ENCODE measurements at regions not wholly inside any gene's neighbourhood (a gene's known extent, or its start where the extent isn't known, plus 50 kb on each side); places are given as distances from the start of the nearest gene placed in this dataset.

DNA sequence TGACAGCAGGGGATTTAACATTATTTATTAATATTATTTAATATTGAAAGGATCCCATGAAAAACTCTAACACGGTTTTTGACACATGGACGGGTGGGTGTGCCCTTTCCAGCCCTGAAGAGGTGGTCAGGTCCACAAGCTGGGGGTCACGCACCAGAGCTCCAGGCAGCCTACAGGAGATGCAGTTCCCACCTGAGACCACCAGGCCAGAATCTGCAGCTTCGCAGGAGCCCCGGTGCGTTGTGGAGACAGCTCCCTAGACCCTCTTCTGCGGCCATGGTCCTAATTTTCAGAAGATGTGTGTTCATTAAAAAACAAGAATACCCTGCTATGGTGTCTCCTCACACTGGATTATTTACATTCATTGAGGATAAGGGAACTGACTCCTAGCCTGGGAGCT, 331.1 kb downstream of the C16orf95 start:
- no peak for DNase-seq

DNA sequence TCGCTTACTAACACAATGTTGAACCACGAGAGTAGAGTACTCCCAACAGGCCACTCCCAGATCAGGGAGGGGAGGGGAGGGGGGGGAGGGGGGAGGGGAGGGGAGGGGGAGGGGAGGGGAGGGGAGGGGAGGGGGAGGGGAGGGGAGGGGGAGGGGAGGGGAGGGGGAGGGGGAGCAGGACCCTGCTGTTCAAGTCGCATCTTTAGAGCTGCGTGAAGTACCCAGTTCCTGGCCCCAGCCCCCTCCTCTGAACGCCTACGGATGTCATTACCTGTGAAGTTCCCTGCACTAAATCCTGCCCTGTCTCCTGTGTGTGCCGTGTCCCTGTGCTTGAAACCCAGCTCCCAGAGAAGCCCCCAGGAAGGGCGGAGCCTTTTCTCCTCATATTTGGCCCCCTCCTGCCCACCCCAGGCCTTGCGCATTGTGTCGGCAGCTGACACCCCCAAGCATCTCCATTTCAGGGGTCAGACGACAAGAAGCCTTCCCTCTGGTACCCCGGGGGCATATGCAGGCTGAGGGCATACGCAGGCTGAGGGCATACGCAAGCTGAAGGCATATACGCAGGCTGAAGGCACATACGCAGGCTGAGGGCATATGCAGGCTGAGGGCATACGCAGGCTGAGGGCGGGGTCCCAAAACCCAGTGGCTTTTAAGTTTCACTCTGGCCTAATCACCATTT, 330.2 kb downstream of the C16orf95 start:
- no peak for DNase-seq

DNA sequence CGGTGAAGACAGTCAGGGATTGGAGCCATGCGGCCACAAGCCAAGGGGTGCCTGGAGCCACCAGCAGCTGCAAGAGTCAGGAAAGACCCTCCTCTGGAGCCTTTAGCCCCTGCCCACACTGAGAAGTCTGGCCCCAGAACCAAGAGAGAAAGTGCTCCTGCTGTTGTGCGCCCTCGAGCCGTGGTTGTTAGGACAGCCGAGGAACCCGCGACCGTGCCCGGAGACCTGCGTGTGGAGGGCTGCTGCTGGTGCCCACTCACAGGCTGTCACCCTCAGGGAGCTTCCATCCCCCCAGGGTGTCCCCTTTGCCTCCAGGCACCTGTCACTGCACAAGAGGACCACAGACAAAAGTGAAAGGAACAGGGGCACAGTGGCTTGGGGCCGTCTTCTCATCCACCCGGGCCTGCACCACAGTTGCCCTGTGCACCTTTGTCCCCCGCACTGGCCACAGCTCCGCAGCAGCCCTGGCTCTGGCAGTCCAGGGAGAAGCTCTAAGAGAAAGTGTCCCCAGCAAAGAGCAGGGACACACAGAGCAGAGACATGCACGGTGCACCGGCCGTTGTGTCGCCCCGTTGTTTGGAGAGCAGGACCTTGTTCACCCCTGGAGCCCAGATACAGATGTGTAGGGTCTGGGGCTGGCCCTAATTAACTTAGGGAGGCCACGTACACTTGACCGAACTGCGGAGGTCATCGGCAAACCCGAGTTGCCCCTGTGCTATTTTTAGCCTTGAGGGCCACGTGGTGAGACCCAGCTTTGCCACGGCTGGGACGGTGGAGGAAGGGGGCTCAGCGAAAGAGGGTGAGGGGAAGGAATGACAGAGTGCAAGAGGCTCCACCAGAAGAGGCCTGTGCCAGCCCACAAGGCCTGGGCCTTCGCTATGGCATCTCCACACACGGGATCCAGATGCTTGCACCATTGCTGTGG, 329.2 kb downstream of the C16orf95 start:
- DNase-seq: no peak

DNA sequence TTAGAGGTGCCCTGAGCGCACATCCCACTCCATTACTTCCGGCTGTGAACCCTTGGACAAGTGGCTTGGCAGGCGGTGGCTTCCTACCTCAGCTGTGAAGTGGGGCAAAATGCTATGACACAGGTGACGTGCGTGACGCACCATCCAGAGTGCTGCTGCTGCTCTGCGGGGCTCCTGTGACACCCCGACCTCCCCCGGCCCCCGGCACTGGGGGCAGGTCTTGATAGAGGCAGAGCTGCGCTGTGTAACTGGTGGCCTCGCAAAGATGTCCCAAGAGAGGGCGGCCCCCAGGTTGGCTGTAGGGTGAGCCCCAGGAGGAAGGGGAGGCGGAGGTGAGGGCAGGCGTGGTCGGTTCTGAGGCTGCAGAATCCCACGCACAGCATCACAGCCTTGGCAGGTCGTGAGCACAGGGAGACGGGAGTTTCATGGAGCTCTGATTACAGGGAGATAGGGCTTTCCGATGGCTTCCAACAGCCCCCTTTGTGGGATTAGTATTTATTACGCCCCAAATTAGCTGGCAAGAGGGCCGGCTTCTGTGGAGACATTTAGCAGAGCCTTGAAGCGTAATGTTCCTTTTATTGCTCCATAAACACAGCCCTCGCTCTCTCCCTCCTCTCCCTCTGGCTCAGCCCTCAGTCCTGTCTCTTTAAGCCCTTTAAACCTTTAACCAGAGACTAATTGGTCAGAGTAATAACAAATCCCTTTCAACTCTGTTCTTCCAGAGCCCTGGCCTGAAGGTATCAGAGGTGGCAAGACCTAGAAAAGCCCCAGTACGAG, 328.1 kb downstream of the C16orf95 start:
- DNase-seq: no peak

DNA sequence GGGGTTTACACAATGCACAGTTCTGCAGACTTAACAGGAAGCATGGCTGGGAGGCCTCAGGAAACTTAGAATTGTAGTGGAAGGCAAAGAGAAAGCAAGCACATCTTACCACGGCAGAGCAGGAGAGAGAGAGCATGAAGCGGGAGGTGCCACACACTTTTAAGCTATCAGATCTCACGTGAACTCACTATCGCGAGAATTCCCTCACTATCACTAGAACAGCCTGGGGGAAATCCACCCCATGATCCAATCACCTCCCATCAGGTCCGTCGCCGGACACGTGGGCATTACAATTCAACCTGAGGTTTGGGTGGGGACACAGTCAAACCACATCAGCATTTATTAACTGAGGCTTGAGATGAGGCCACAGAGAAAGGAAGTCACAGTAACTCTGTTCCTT, 326.7 kb downstream of the C16orf95 start:
- no peak for DNase-seq

DNA sequence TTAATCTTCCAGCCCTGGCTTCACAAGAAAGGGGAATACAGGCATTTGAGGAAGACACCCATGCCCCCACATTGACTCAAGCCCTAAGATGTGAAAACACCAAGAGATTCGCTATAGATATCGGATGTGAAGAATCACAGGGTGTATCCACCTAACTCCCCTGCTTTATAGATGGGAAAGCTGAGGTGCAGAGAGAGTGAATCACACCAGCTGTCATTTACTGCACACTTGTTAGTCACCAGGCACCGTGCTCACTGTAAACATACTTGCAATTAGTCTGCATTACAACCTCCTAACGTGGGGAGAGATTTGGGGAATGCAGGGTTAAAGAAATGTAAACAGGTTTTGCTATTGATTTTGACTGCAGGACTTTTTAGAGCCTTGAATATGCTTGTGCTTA, 325.5 kb downstream of the C16orf95 start:
- peak; percentile 39 for DNase-seq

DNA sequence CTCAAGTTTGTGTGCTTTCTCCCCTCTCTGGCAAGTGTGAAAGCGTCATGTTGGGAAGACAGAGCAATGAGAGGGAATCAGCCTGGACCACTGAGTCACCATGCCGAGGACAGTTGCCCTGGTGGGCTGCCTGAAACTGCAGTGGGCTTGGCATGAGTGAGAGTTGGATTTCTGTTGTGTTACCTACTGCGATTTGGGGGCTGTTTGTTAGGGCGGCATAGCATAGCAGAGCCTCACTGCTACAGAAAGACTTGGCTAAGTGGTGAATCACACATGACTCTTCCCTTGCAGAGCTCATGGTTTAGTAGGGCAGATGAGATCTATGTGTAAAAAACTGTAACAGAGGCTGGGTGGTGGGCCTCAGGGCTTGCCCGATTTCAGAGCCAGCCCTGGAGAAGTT, 324.6 kb downstream of the C16orf95 start:
- no peak for DNase-seq

DNA sequence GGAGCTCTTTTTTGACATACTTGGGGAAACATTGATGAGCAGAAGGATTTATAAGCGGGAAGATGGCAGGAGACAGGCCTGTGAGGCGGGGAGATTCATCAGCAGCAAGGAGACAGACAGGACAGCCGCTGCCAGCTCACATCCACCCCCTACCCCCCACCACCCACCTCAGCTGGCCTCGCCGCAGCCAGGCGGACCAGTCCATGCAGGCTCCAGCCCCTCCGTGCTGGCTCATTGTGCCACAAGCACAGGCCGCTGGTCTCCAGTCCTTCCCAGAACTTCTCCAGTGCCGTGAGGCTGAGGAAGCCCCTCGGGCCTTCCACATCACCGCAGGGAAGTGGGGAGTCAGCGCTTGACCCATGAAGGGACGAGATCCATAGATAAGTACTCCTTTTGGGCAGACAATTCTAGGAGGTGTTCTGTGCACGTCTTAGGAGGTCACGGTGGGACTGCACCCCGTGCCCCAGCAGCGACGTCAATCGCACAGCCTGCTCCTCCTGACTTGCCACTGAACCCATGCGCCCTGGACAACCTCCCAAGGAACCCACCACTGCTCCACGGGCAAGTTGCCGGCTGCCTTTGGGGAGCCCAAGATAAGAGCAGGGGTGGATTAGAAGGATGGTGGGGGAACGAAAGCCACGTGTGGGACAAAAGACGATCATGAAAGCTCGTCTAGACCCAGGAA, 323.6 kb downstream of the C16orf95 start:
- DNase-seq: no peak

DNA sequence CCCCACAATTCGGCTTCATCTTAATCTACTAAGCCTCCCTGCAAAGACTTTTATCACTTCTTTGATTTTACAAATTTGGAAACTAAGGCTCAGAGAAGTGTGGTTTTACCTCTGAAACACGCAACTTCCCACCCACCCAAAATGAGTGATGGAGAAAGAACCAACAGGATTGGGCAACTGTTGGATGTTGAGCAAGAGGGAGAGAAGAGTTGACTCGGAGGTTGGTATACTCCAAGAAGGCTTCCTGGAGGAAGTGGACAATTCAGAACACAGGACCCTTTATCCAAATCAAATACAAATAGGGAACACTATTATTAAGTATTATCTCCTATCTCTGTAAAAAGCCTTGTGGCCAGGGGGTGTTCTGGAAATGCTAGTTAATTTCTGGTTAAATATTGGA, 323.0 kb downstream of the C16orf95 start:
- no peak for DNase-seq

DNA sequence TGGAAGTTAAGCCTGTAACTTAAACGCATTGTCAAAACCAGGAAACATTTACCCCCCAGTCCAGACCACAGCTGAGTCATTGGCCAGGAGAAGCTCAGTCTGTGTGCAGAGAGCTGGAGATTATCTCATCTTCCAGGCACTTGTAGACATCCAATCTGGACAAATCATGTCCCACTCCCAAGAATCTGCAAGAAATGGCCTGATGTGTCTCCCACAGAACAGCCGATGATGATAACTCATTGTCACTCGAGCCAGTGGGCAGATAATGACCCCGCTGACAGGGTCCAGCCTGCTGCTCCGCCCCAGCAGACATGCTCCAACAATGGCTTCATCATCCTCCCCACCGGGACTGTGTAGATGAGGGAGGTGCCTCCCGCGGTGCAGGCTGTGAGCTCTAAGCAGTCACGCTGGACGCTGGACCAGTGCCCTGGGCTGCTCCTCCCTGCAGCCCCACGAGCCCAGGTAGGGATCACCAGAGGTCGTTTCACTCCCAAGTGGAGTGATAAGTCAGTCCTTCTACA, 322.5 kb downstream of the C16orf95 start:
- peak; percentile 95 for DNase-seq

DNA sequence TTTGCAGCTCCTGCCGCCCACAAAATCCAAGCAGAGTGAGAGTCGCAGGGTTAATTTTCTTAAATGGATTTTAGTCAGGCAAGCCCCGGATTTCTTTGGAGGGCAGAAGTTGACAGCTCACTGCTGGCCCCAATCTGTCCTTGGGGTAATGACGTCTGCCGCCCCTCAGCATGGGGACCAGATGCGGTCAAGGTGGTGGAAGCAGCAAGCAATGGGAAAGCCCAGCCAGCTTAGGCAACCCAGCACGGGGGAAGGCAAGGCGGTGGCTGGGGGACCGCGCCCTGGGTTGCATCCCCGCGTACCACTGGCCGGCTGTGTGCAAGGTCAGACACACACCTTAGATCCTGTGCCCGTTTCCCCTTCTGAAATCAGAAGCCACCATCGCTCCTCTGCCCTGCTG, 321.7 kb downstream of the C16orf95 start:
- DNase-seq: no peak

DNA sequence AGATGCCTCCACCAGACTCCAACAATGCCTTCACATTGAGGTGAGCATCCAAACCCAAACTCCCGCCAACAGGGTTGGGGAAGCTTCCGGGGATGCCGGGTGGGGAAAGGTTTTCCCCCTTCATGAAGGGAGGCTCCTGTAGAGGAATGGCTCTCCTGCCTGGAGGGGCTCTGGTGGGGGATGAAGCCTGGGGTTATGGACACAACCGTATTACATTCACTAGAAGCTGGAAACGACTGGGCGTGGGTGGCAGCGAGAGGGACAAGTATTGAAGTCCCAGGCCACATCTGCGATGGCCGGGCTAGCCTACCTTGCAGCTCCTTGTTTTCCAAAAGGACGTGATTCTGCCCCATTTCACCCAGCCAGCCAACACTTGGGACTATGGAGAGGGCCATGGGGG, 321.1 kb downstream of the C16orf95 start:
- no peak for DNase-seq

DNA sequence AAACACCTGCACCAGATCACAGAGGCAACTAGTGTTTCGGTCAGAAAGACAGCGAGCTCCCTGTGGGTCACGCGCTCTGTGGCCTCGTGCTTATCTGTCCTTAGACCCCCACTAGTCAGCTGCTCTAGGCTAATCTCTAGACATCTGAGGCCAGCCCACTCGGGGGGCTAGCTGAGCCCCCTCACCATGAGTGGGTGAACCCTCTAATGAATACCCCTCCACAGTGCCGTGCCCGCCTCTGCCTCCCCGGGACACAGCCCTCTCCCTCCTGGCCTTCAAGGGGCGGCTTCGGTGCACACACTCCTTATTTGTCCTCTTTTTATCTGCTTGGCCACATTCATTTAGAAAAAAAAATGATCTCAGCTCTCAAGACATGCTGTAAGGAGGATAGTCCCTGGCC, 320.1 kb downstream of the C16orf95 start:
- DNase-seq: no peak

DNA sequence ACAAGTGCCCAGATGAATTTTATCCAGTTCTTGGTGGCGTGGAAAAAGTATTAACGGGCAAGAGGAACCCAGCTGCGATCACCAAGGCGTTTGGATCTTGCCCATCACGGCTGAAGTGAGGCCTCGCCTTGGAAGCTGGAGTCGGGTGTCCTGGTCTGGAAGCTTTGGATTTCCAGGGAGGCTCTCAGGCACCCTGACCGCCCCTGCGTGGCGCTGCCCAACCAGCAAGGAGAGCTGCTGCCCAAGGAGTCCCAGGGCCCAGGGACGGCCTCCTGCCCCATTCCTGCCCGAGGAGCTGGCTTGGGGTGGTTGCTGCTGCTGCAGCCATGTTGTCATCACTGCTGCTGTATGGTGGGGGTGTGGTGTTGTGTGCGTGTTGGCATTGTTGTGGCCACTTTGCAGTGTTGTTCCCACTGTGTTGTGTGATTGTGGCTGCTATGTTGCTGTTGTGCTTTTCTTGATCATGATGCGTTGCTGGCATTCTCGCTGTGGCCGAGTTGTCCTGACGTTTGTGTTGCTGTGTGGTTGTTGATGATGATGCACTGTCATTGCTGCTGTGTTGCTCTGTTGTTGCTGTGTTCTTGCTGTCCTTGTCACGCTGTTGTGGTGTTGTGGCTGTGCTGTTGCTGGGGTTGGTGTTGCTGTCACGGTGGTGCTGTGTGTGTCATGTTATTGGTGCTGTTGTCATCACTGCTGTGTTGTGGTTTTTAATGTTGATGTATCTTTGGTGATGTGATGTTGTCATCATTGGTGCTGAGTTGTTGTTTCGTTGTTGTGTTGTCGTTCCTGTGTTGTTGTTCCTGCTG, 318.8 kb downstream of the C16orf95 start:
- DNase-seq: no peak

DNA sequence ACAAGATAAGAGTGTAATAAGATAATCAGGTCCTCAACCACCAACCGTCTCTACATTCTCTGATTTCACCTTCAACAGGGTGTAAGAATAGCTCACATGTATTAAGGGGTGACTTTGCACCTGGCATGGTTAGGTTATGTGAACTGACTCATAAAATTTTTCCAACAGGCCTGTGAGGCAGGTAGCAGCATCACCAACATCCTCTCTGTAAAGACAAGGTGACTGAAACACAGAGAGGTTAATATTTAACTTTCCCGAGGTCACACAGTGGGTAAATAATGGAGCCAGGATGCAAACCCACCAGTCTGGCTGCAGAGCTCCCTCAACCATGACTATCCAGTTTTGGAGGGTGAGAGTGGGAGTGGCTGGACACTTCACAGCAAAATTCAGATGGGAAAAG, 317.2 kb downstream of the C16orf95 start:
- DNase-seq: no peak

DNA sequence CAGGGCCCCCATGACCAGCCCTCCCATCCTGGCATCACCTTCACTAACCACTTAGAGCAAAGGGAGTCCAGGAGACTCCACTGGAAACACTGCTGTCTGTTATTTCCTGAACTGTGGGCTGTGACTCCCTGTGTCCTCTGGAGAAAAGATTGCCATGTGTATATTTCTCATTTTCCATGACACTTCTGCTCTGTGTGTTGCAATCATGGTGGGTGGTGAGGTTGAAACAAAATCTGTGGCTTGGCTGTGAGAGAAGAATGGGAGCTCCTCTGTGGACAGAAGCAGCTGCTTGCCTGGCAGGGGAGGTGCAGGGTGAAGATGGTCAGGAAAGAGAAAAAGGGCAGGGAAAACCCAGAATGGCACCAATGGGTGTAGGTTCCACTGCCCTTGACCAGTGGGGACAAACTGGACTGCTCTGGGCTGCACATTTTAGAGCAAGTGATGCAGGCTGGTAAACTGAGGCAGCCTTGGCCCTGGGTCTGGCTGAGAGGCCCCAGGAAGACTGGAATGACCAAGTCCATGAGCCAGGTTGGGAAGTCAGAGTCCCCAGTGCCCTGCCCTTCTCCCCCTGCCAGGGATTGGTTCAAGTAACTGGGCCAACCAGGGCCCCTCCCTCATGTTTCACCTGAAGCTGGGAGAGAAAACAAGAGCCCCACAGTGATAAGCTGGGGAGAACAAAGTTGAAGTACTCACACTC, 314.3 kb downstream of the C16orf95 start:
- peak; percentile 53 for DNase-seq

DNA sequence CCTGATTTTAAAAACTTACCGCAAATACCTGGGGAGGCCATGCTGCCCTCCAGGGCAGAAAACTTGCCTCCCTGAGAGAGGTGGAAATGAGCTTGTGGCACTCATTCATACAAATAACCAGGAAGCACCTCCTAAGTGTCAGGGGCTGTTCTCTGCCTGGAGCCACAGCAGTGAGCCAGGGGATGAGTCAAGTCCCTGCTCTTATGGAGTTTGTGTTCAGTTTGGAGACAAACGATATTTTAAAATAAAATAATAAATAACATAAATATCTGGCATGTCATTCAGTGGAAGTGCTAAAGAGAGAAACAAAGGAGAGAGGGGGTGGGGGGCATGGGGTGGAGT, 313.8 kb downstream of the C16orf95 start:
- no peak for DNase-seq

DNA sequence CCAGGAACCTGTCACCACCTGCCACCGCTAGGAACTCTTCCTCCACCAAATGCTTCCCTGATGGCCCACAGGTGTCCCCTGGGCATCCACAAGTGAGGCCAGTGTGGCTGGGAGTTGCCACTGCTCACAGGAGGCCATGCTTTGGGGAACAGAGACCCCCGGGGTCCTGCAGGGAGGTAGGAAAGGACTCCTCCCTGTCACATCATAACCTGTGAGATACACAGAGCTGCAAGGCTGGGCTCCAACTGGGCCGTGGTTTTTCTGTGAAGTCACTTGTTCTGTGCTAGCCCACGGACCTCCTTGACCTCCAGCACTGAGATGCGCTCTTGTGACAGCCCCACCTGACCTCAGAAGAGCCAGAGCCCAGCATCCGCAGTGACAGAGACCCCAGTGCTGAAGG, 311.2 kb downstream of the C16orf95 start:
- DNase-seq: no peak

DNA sequence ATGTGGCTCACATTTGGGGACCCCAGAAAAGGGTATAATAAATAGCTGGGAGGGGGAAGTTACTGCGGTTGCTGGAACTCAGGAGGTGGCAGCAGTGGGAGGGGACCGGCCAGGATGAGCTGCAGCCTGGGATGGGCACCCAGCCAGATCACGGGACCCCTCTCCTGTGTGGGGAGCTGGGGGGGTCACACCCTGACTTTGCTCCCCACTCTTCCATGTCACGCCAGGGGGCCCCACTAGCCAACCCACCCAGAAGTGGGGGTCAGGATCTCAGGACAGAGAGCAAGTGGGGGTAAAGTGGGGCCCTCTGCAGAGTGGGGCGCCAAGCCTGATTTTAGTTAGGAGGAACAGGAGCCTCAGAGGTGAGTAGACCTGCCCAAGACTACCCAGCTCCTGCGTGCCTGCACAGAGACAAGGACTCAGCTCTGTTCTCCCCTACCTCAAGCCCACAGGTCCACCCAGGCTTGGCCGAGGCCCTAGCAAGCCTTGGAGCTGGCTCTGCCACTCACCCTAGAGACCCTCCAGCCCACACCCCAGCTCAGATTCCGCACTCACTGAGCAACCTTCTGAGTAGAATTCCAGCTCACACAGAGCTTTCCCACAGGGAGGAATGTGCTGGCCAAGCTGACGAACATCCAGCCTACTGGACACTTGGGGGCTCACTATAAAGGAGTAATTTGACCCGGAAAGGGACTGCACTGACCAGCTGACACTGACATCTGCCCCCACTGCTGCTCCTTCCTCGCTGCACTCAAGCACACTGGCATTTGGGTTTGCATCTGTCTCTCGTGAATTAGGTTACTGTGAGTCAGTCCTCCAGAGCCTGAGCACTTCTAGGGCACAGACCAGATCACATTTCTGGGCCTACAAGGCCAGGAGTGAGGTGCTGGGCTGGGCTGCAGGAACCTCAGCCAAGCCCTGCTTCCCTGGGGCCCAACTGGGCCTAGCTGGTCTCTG, 310.1 kb downstream of the C16orf95 start:
- DNase-seq: peak; percentile 23

DNA sequence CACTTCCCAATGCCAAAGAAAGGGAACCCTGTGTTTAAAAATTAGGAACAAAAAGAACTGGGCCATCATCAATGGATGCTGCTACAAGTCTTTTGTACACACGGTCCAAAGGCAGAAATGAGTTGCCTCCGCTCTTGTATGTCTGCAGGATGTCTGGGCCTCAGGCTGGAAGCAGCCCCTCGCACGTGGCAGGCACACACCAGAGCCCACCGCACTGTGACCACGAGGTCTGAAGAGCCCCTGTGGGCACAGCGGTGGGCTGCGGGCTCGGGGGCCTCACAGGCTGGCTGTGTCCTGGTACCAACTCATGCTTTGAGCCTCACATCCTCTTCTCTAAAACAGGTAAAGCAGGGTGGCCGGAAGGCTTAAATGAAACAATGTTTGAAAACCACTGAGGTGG, 309.3 kb downstream of the C16orf95 start:
- DNase-seq: no peak

Measured in fibroblast of upper back skin (primary cell).